Ishikawa (cell line): ENCODE measurements at regions not wholly inside any gene's neighbourhood (a gene's known extent, or its start where the extent isn't known, plus 50 kb on each side); places are given as distances from the start of the nearest gene placed in this dataset.

Experiments
- CEBPB ChIP-seq: IDR thresholded peaks from 2 replicates; pipeline ENCODE4 v1.6.1; 2012
- CREB1 ChIP-seq: IDR thresholded peaks from 2 replicates; pipeline ENCODE4 v1.6.1; 2012; ENCODE audit warnings: low read depth
- EGR1 ChIP-seq: IDR thresholded peaks from 2 replicates; pipeline ENCODE4 v1.6.1; 2012
- EP300 ChIP-seq: IDR thresholded peaks from 2 replicates; pipeline ENCODE4 v1.6.1; 2012; ENCODE audit warnings: borderline replicate concordance
- FOXM1 ChIP-seq: IDR thresholded peaks from 2 replicates; pipeline ENCODE4 v1.6.1; 2012; ENCODE audit warnings: low read depth, borderline replicate concordance
- MAX ChIP-seq: IDR thresholded peaks from 2 replicates; pipeline ENCODE4 v1.6.1; 2012
- NFIC ChIP-seq: IDR thresholded peaks from 2 replicates; pipeline ENCODE4 v1.6.1; 2012
- RAD21 ChIP-seq: IDR thresholded peaks from 2 replicates; pipeline ENCODE4 v1.6.1; 2012; ENCODE audit warnings: low read depth
- REST ChIP-seq: IDR thresholded peaks from 2 replicates; pipeline ENCODE4 v1.6.1; 2012; ENCODE audit warnings: low read depth, mild to moderate bottlenecking
- TAF1 ChIP-seq: IDR thresholded peaks from 2 replicates; pipeline ENCODE4 v1.6.1; 2012; ENCODE audit warnings: low read depth, mild to moderate bottlenecking
- TCF12 ChIP-seq: IDR thresholded peaks from 2 replicates; pipeline ENCODE4 v1.6.1; 2012; ENCODE audit warnings: low read depth
- TEAD4 ChIP-seq: IDR thresholded peaks from 2 replicates; pipeline ENCODE4 v1.6.1; 2012
- USF1 ChIP-seq: IDR thresholded peaks from 2 replicates; pipeline ENCODE4 v1.6.1; 2012
- YY1 ChIP-seq: IDR thresholded peaks from 2 replicates; pipeline ENCODE4 v1.6.1; 2012; ENCODE audit warnings: low read depth
- ZBTB7A ChIP-seq: IDR thresholded peaks from 2 replicates; pipeline ENCODE4 v1.6.1; 2012; ENCODE audit warnings: low read depth

- no peak for TF ChIP-seq MAX
- no peak for TF ChIP-seq USF1
Observed at GRCh38 chr5:135154961-135155360, 120.9 kb upstream of the PITX1 start.

GRCh38 chr5:135154197-135154596 lies 120.2 kb upstream of the PITX1 start:
- TF ChIP-seq YY1: no peak
- no peak for TF ChIP-seq FOXM1
- TF ChIP-seq EGR1: no peak
- no peak for TF ChIP-seq TEAD4
- no peak for TF ChIP-seq EP300
- TF ChIP-seq MAX: no peak
- no peak for TF ChIP-seq ZBTB7A
- TF ChIP-seq TCF12: no peak
- TF ChIP-seq NFIC: no peak
- TF ChIP-seq RAD21: no peak
- no peak for TF ChIP-seq CREB1
- no peak for TF ChIP-seq USF1
- no peak for TF ChIP-seq TAF1
- TF ChIP-seq REST: no peak
- no peak for TF ChIP-seq CEBPB

GRCh38 chr5:135153661-135154060 lies 119.6 kb upstream of the PITX1 start:
- TF ChIP-seq NFIC (no peak), REST (no peak), TCF12 (no peak), RAD21 (no peak), ZBTB7A (no peak), EGR1 (no peak), MAX (no peak), CEBPB (no peak), CREB1 (no peak), EP300 (no peak), YY1 (no peak), TEAD4 (no peak), FOXM1 (no peak)

GRCh38 chr5:135153259-135153658 lies 119.2 kb upstream of the PITX1 start:
- TF ChIP-seq USF1 (no peak), MAX (no peak), TAF1 (no peak), FOXM1 (no peak), REST (no peak), EGR1 (no peak), TCF12 (no peak), TEAD4 (no peak), NFIC (no peak), YY1 (no peak), RAD21 (no peak), CEBPB (no peak), ZBTB7A (no peak), CREB1 (no peak), EP300 (no peak)
